HepG2 (cell line): ENCODE measurements at regions not wholly inside any gene's neighbourhood (a gene's known extent, or its start where the extent isn't known, plus 50 kb on each side); places are given as distances from the start of the nearest gene placed in this dataset.

Source experiments
- ATAC-seq: fragments of 200-7000 bp; cut with Tn5 transposase; 3 replicates; pipeline ENCODE4 v1.9.1; 2020; ENCODE audit warnings: mild to moderate bottlenecking, moderate library complexity
- BruUV-seq: library from RNA; stranded (reverse); fragments of 400-500 nt; replicated peaks from 2 replicates; lab custom pipeline; 2021; lab: Mats Ljungman, UMichigan
- CTCF ChIA-PET: fragments of 300-600 bp; formaldehyde crosslinking; extraction: SDS; loops from one replicate; lab custom pipeline; 2021; ENCODE audit warnings: low total read pairs, inconsistent platforms, low intra/inter-chr PET ratio; lab: Yijun Ruan, JAX
- POLR2A ChIA-PET: fragments of 350-600 bp; sonication (Branson Sonifier 250); formaldehyde crosslinking; loops from one replicate; lab custom pipeline; 2020; ENCODE audit warnings: antibody characterized with exemption, inconsistent platforms; lab: Yijun Ruan, JAX
- DNase-seq: peaks from one replicate; pipeline ENCODE4 v3.0.0-alpha.2; 2015; ENCODE audit warnings: low spot score
- FAIRE-seq: peaks from 3 replicates; lab custom pipeline; 2011; peaks lifted over from hg19 to GRCh38; lab: Jason Lieb, UNC
- H2AFZ ChIP-seq: one replicate; pipeline ENCODE4 v1.6.1; 2011; ENCODE audit warnings: low read length, inconsistent platforms
- H3K27ac ChIP-seq: fragments of 300-600 bp; 3 replicates; pipeline ENCODE4 v1.8.0; 2011; ENCODE audit warnings: mixed run types, mild to moderate bottlenecking, mixed read lengths, low read length, inconsistent platforms; ENCODE audit not compliant: insufficient read depth; ENCODE audit errors: extremely low read length
- H3K27me3 ChIP-seq, 2 experiments: fragments of 200-600 bp in 1 of 2; 2 replicates in 1 of 2; 3 replicates in 1 of 2; pipeline versions ENCODE4 v1.6.0 to v1.8.0; 2011; ENCODE audit warnings: low read length in 2 of 2, mild to moderate bottlenecking in 2 of 2, moderate library complexity in 2 of 2, inconsistent platforms in 1 of 2; ENCODE audit not compliant: insufficient read depth in 2 of 2, control insufficient read depth in 1 of 2
- H3K36me3 ChIP-seq, 2 experiments: fragments of 200-600 bp in 1 of 2; replicated peaks in 1 of 2; 2 replicates in 1 of 2; 3 replicates in 1 of 2; pipeline versions ENCODE4 v1.5.1 to v1.8.0; 2011; ENCODE audit warnings: low read length in 2 of 2, inconsistent platforms in 1 of 2; ENCODE audit not compliant: insufficient read depth in 2 of 2, control insufficient read depth in 1 of 2
- H3K4me1 ChIP-seq: 2 replicates; pipeline ENCODE4 v1.5.1; 2012; ENCODE audit warnings: low read length, inconsistent platforms; ENCODE audit not compliant: insufficient read depth
- H3K4me2 ChIP-seq: 2 replicates; pipeline ENCODE4 v1.6.0; 2011; ENCODE audit warnings: low read depth, low read length, inconsistent platforms
- H3K4me3 ChIP-seq, 3 experiments: fragments of 200-600 bp in 1 of 3; sonication (generic), shearing (Covaris generic) in 1 of 3; replicated peaks in 1 of 3; 2 replicates each; pipeline ENCODE4 v1.5.1; 2011 to 2016; ENCODE audit warnings: low read length in 3 of 3, inconsistent platforms in 2 of 3, low read depth in 2 of 3, mild to moderate bottlenecking in 2 of 3, control low read depth in 1 of 3, mixed read lengths in 1 of 3; ENCODE audit not compliant: insufficient read depth in 1 of 3
- H3K79me2 ChIP-seq: one replicate; pipeline ENCODE4 v1.6.1; 2011; ENCODE audit warnings: low read length, inconsistent platforms; ENCODE audit not compliant: insufficient read depth
- H3K9ac ChIP-seq: 2 replicates; pipeline ENCODE4 v1.6.0; 2011; ENCODE audit warnings: mild to moderate bottlenecking, low read depth, low read length, inconsistent platforms; ENCODE audit not compliant: insufficient read depth
- H3K9me3 ChIP-seq: 2 replicates; pipeline ENCODE4 v1.5.1; 2012; ENCODE audit warnings: mild to moderate bottlenecking, low read length
- H4K20me1 ChIP-seq: 2 replicates; pipeline ENCODE4 v1.6.0; 2011; ENCODE audit warnings: inconsistent platforms, mild to moderate bottlenecking, low read length, moderate library complexity; ENCODE audit not compliant: insufficient read depth
- AGO2 ChIP-seq: fragments of 200-400 bp; formaldehyde crosslinking; optimal IDR thresholded peaks from 2 replicates; pipeline ENCODE3; 2017; ENCODE audit warnings: mild to moderate bottlenecking, low read depth, low read length, moderate library complexity
- HNRNPK ChIP-seq: fragments of 200-400 bp; formaldehyde crosslinking; IDR thresholded peaks from 2 replicates; pipeline ENCODE4 v1.6.1; 2018; ENCODE audit warnings: low read length, low read depth, moderate library complexity, mild to moderate bottlenecking; ENCODE audit not compliant: poor library complexity, severe bottlenecking
- NFYB ChIP-seq: sonication (generic); formaldehyde crosslinking; IDR thresholded peaks from 2 replicates; pipeline ENCODE4 v1.4.0; 2020; ENCODE audit warnings: missing genetic modification reagents
- NR1H2 ChIP-seq: sonication (generic); formaldehyde crosslinking; IDR thresholded peaks from 2 replicates; pipeline ENCODE4 v1.8.1; 2022; ENCODE audit warnings: low read depth, missing genetic modification reagents, borderline replicate concordance
- PCBP1 ChIP-seq: fragments of 200-400 bp; formaldehyde crosslinking; IDR thresholded peaks from 2 replicates; pipeline ENCODE4 v1.6.1; 2017; ENCODE audit warnings: mild to moderate bottlenecking, low read depth, low read length, borderline replicate concordance
- POGZ ChIP-seq: sonication (generic); formaldehyde crosslinking; IDR thresholded peaks from 2 replicates; pipeline ENCODE4 v1.4.0; 2020; ENCODE audit warnings: mild to moderate bottlenecking, missing genetic modification reagents
- SETDB1 ChIP-seq: sonication (generic); formaldehyde crosslinking; IDR thresholded peaks from 2 replicates; pipeline ENCODE4 v1.5.1; 2020; ENCODE audit warnings: missing genetic modification reagents, mild to moderate bottlenecking, borderline replicate concordance
- SRF ChIP-seq: IDR thresholded peaks from 2 replicates; pipeline ENCODE4 v1.6.1; 2011; ENCODE audit warnings: mild to moderate bottlenecking, low read depth, low read length, moderate library complexity
- XRCC5 ChIP-seq: fragments of 200-400 bp; formaldehyde crosslinking; optimal IDR thresholded peaks from 2 replicates; pipeline ENCODE3; 2017; ENCODE audit warnings: mild to moderate bottlenecking, low read length
- ZNF225 ChIP-seq: sonication (generic); formaldehyde crosslinking; IDR thresholded peaks from 2 replicates; pipeline ENCODE4 v1.4.0; 2020; ENCODE audit warnings: mild to moderate bottlenecking, missing genetic modification reagents
- ZNF703 ChIP-seq: sonication (generic); formaldehyde crosslinking; IDR thresholded peaks from 2 replicates; pipeline ENCODE4 v1.5.1; 2020; ENCODE audit warnings: missing genetic modification reagents, mild to moderate bottlenecking, moderate library complexity, borderline replicate concordance
- ZNF891 ChIP-seq: sonication (generic); formaldehyde crosslinking; IDR thresholded peaks from 2 replicates; pipeline ENCODE4 v1.5.0; 2020; ENCODE audit warnings: mild to moderate bottlenecking, missing genetic modification reagents
- WGBS: methylation state at CpG from one replicate; pipeline ENCODE4 v1.1.6; 2017; ENCODE audit warnings: low lambda C conversion rate; 5-methylcytosine and 5-hydroxymethylcytosine counted together
- in situ Hi-C: cut with HindIII; loops from 2 replicates; pipeline ENCODE4 v1.10.0; 2017; ENCODE audit warnings: low pct_unique_long_range_greater_than_20kb; ENCODE audit not compliant: extremely low pct_ligation_motif_present
- intact Hi-C: fragments of 100-400 bp; cut with micrococcal nuclease; formaldehyde crosslinking; loops from one replicate; pipeline ENCODE4 v1.10.0; 2022; ENCODE audit not compliant: unreplicated experiment
- TF ChIP-seq, protein P1 (sequence below): sonication (generic); formaldehyde crosslinking; IDR thresholded peaks from 2 replicates; pipeline ENCODE4 v1.4.0; 2020; ENCODE audit warnings: mild to moderate bottlenecking, missing genetic modification reagents
- TF ChIP-seq, protein P2 (sequence below): sonication (generic); formaldehyde crosslinking; IDR thresholded peaks from 2 replicates; pipeline ENCODE4 v1.8.0; 2022; ENCODE audit warnings: mild to moderate bottlenecking, missing genetic modification reagents, borderline replicate concordance
- TF ChIP-seq, protein P3 (sequence below): sonication (generic); formaldehyde crosslinking; conservative IDR thresholded peaks from 2 replicates; pipeline ENCODE4 v1.4.0; 2020; ENCODE audit warnings: missing genetic modification reagents

DNA sequence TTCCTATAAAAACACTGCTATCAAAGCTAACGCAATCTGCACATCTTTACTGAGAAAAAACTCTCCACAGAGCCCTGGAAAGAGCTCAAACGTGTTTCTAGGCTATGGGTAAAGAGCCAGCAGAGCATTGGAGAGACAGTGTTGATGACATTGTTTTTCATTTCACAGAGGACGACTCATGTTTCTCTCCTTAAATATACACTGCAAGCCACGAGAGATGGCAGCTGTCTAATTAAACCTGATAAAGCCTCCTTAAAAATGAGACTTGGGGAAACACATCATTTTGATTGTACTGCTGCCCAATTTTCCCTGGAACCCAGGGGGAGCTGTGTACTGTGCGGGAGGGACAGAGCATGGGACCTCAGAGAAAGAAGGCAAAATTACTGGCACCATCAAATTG lies 294.3 kb upstream of the SETBP1 start (continued):
- TF ChIP-seq ZNF891 (CRISPR knock-in tag) (no peak), SRF (no peak), XRCC5 (no peak), PCBP1 (no peak), ZNF703 (CRISPR knock-in tag) (no peak)
- TF ChIP-seq, protein P1, sequence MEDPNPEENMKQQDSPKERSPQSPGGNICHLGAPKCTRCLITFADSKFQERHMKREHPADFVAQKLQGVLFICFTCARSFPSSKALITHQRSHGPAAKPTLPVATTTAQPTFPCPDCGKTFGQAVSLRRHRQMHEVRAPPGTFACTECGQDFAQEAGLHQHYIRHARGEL (CRISPR knock-in tag): no peak
- TF ChIP-seq, protein P2, sequence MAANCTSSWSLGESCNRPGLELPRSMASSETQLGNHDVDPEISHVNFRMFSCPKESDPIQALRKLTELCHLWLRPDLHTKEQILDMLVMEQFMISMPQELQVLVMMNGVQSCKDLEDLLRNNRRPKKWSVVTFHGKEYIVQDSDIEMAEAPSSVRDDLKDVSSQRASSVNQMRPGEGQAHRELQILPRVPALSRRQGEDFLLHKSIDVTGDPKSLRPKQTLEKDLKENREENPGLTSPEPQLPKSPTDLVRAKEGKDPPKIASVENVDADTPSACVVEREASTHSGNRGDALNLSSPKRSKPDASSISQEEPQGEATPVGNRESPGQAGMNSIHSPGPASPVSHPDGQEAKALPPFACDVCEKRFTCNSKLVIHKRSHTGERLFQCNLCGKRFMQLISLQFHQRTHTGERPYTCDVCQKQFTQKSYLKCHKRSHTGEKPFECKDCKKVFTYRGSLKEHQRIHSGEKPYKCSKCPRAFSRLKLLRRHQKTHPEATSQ (CRISPR knock-in tag): no peak
- TF ChIP-seq, all 625 proteins: peak for 0

DNA sequence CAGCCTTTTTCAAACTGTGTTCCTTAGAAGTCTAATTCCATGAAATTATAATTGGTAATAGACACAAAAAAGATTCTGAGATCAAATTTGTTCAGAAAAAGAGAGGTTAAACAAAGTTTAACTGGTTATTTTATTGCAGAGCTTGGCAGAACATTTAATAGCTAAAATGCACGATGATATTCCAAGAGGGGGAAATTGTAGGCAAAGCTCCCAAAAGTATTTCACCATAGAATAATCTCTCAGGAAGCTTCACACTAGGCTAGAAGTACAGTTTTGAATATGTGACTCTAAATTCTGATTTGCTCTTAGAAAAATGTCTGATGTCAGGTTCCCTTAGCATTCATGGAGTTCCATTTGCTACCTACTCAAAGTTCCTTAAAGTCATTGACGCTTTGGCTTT lies 292.4 kb upstream of the SETBP1 start:
- ChIA-PET POLR2A (no interaction called here), CTCF (no interaction called here)
- TF ChIP-seq POGZ (CRISPR knock-in tag): no peak
- TF ChIP-seq AGO2: no peak
- no peak for TF ChIP-seq ZNF225 (CRISPR knock-in tag)
- no peak for TF ChIP-seq NFYB
- TF ChIP-seq, protein P3, sequence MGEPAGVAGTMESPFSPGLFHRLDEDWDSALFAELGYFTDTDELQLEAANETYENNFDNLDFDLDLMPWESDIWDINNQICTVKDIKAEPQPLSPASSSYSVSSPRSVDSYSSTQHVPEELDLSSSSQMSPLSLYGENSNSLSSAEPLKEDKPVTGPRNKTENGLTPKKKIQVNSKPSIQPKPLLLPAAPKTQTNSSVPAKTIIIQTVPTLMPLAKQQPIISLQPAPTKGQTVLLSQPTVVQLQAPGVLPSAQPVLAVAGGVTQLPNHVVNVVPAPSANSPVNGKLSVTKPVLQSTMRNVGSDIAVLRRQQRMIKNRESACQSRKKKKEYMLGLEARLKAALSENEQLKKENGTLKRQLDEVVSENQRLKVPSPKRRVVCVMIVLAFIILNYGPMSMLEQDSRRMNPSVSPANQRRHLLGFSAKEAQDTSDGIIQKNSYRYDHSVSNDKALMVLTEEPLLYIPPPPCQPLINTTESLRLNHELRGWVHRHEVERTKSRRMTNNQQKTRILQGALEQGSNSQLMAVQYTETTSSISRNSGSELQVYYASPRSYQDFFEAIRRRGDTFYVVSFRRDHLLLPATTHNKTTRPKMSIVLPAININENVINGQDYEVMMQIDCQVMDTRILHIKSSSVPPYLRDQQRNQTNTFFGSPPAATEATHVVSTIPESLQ (CRISPR knock-in tag): no peak
- TF ChIP-seq SETDB1 (CRISPR knock-in tag): no peak
- no peak for TF ChIP-seq HNRNPK
- no peak for TF ChIP-seq NR1H2 (CRISPR knock-in tag)
- ATAC-seq (no peak), FAIRE-seq (no peak), DNase-seq (no peak)
- intact Hi-C loops: no loop called here
- H2AFZ ChIP-seq: no peak overlapping the region
- H3K79me2 ChIP-seq: no peaks in the 10 kb centered on the region
- peaks cover 92% of the 10 kb centered on the region for H3K9me3 ChIP-seq
- H3K36me3 ChIP-seq: no peaks in the 10 kb centered on the region
- no peak overlapping the region for H3K4me2 ChIP-seq
- BruUV-seq: no TSS peak
- no peaks in the 10 kb centered on the region for H3K27me3 ChIP-seq
- in situ Hi-C loops: no loop called here
- H3K27ac ChIP-seq: no peak overlapping the region
- H3K9ac ChIP-seq: no peak overlapping the region
- H3K4me1 ChIP-seq: no peaks in the 10 kb centered on the region
- no peak overlapping the region for H3K4me3 ChIP-seq
- no peaks in the 10 kb centered on the region for H4K20me1 ChIP-seq
- WGBS: 2% methylated on average over 2 of the region's 2 CpGs
